OCI-LY1 (cell line): ENCODE measurements at regions not wholly inside any gene's neighbourhood (a gene's known extent, or its start where the extent isn't known, plus 50 kb on each side); places are given as distances from the start of the nearest gene placed in this dataset.

Source experiments
- H2AFZ ChIP-seq: fragments of 200-600 bp; sonication (generic), shearing (Covaris generic); 2 replicates; pipeline ENCODE4 v1.6.0; 2014; ENCODE audit warnings: antibody characterized with exemption, mild to moderate bottlenecking, low read length
- H3F3A ChIP-seq: fragments of 200-600 bp; sonication (generic), shearing (Covaris generic); 2 replicates; pipeline ENCODE4 v1.6.0; 2014; ENCODE audit warnings: mild to moderate bottlenecking, antibody characterized with exemption, low read length, moderate library complexity; ENCODE audit not compliant: insufficient read depth
- H3K27ac ChIP-seq: fragments of 200-600 bp; sonication (generic); 2 replicates; pipeline ENCODE4 v1.5.1; 2014; ENCODE audit warnings: low read length, mixed run types, mild to moderate bottlenecking, low read depth; ENCODE audit not compliant: poor library complexity, severe bottlenecking
- H3K27me3 ChIP-seq: fragments of 200-600 bp; sonication (generic); 2 replicates; pipeline ENCODE4 v1.6.0; 2014; ENCODE audit warnings: antibody characterized with exemption, mild to moderate bottlenecking, low read length, moderate library complexity; ENCODE audit not compliant: insufficient read depth
- H3K36me3 ChIP-seq: fragments of 200-600 bp; sonication (generic); 2 replicates; pipeline ENCODE4 v1.6.1; 2014; ENCODE audit warnings: mild to moderate bottlenecking, antibody characterized with exemption, low read length, moderate library complexity, mixed read lengths; ENCODE audit not compliant: insufficient read depth
- H3K4me1 ChIP-seq: fragments of 200-600 bp; sonication (generic); 2 replicates; pipeline ENCODE4 v1.5.1; 2014; ENCODE audit warnings: mild to moderate bottlenecking, low read length, moderate library complexity; ENCODE audit not compliant: insufficient read depth, severe bottlenecking
- H3K4me2 ChIP-seq: fragments of 200-600 bp; sonication (generic), shearing (Covaris generic); 2 replicates; pipeline ENCODE4 v1.6.1; 2014; ENCODE audit warnings: low read length
- H3K4me3 ChIP-seq: fragments of 200-600 bp; sonication (generic); 2 replicates; pipeline ENCODE4 v1.5.1; 2014; ENCODE audit warnings: low read length, low read depth, mild to moderate bottlenecking, mixed read lengths; ENCODE audit not compliant: poor library complexity, severe bottlenecking
- H3K79me2 ChIP-seq: fragments of 200-600 bp; shearing (Covaris generic); 2 replicates; pipeline ENCODE4 v1.6.1; 2016; ENCODE audit warnings: mixed run types, low read length, mixed read lengths; ENCODE audit not compliant: insufficient read depth
- H3K9ac ChIP-seq: fragments of 200-600 bp; sonication (generic), shearing (Covaris generic); 2 replicates; pipeline ENCODE4 v1.6.1; 2014; ENCODE audit warnings: mild to moderate bottlenecking, low read length, mixed read lengths
- H3K9me2 ChIP-seq: fragments of 200-600 bp; sonication (generic), shearing (Covaris generic); 2 replicates; pipeline ENCODE4 v1.6.1; 2014; ENCODE audit warnings: low read depth, mild to moderate bottlenecking, low read length, mixed read lengths
- H3K9me3 ChIP-seq: fragments of 200-600 bp; shearing (Covaris generic); 2 replicates; pipeline ENCODE4 v1.6.1; 2014; ENCODE audit warnings: low read length, mixed read lengths
- H4K20me1 ChIP-seq: fragments of 200-600 bp; sonication (generic), shearing (Covaris generic); 2 replicates; pipeline ENCODE4 v1.6.0; 2016; ENCODE audit warnings: mild to moderate bottlenecking, low read length; ENCODE audit not compliant: insufficient read depth
- EZH2 ChIP-seq: fragments of 200-600 bp; sonication (generic), shearing (Covaris generic); IDR thresholded peaks from 2 replicates; pipeline ENCODE4 v1.8.0; 2017; ENCODE audit warnings: borderline replicate concordance, mixed run types, mild to moderate bottlenecking, antibody characterized with exemption, low read length, moderate library complexity, mixed read lengths
- TF ChIP-seq, protein P1 (sequence below): fragments of 200-600 bp; sonication (generic), shearing (Covaris generic); IDR thresholded peaks from 2 replicates; pipeline ENCODE4 v1.5.1; 2017; ENCODE audit warnings: mild to moderate bottlenecking, antibody characterized with exemption, low read length, moderate library complexity, mixed read lengths

DNA sequence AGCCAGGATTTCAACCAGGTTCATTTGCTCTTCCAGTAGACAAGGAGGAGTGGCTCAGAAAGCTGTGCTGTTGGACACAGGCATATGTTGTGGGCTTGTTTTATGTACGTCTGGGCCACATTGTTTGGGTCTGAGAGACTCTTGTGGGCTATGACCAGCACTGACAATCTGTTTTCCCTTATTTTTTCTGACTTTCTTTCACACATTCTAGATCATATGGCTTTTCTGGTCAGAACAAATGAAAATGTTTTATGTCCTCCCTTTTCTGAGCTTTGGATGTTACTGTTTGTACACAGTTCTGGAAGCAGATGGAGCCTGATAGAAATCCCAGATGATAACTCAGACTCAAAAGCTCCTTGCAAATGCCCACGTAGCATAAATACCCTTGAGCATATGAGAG lies 85.8 kb upstream of the RGMA start:
- Histone ChIP-seq H3K4me2 (no peak overlapping the region), H3K36me3 (no peaks in the 10 kb centered on the region), H2AFZ (no peak overlapping the region), H3K4me3 (no peak overlapping the region), H3F3A (no peaks in the 10 kb centered on the region), H3K9ac (no peak overlapping the region), H3K9me3 (no peaks in the 10 kb centered on the region), H3K27ac (no peak overlapping the region), H3K4me1 (no peaks in the 10 kb centered on the region), H3K9me2 (no peaks in the 10 kb centered on the region), H4K20me1 (no peaks in the 10 kb centered on the region), H3K79me2 (no peaks in the 10 kb centered on the region), H3K27me3 (no peaks in the 10 kb centered on the region)
- no peak for TF ChIP-seq EZH2
- TF ChIP-seq, protein P1, sequence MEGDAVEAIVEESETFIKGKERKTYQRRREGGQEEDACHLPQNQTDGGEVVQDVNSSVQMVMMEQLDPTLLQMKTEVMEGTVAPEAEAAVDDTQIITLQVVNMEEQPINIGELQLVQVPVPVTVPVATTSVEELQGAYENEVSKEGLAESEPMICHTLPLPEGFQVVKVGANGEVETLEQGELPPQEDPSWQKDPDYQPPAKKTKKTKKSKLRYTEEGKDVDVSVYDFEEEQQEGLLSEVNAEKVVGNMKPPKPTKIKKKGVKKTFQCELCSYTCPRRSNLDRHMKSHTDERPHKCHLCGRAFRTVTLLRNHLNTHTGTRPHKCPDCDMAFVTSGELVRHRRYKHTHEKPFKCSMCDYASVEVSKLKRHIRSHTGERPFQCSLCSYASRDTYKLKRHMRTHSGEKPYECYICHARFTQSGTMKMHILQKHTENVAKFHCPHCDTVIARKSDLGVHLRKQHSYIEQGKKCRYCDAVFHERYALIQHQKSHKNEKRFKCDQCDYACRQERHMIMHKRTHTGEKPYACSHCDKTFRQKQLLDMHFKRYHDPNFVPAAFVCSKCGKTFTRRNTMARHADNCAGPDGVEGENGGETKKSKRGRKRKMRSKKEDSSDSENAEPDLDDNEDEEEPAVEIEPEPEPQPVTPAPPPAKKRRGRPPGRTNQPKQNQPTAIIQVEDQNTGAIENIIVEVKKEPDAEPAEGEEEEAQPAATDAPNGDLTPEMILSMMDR = no peak

DNA sequence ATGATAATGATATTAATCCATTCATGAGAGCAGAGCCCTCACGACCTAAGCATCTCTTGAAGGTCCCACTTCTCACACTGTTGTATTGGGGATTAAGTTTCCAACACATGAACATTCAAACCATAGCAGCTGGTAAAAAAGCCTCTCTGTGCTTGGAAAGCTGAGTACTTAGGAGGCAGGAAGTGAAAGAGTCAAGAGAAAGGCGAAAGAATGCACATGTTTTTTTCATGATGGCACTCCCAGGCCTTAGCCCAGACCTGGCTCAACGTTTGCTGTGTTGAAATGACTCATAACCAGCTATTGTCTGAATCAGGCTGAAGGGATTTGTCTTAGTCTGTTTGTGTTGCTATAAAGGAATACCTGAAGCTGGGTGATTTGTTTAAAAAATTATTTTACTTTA lies 84.4 kb upstream of the RGMA start:
- no peaks in the 10 kb centered on the region for H3F3A ChIP-seq
- no peaks in the 10 kb centered on the region for H4K20me1 ChIP-seq
- no peaks in the 10 kb centered on the region for H3K36me3 ChIP-seq
- H3K27ac ChIP-seq = no peak overlapping the region
- H3K4me3 ChIP-seq = no peak overlapping the region
- H3K9ac ChIP-seq = no peak overlapping the region
- H3K27me3 ChIP-seq = no peaks in the 10 kb centered on the region
- no peak overlapping the region for H2AFZ ChIP-seq
- TF ChIP-seq EZH2 = no peak
- TF ChIP-seq, protein P1 = no peak
- no peaks in the 10 kb centered on the region for H3K9me3 ChIP-seq
- H3K79me2 ChIP-seq = no peaks in the 10 kb centered on the region
- no peaks in the 10 kb centered on the region for H3K4me1 ChIP-seq
- H3K4me2 ChIP-seq = no peak overlapping the region
- H3K9me2 ChIP-seq = no peaks in the 10 kb centered on the region

DNA sequence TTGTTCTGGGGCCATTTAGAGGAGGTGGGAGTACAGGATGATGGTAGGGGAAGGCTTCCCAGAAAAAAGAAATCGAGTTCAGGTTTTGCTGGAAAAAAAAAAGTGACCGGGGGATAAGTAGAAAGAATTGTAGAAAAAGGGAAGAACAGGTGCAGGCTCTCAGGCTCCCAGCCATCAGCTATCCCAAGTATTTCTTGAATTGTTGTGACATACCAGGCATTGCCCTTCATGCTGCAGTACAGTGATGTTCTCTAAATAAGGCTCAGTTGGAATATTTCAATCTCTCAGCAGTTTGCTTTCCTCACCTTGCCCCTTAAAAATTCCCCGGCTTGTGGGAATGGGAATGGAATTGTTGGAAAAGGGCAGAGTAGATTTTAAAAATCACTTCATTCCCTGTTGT lies 82.5 kb upstream of the RGMA start:
- Histone ChIP-seq H3F3A (no peaks in the 10 kb centered on the region), H2AFZ (no peak overlapping the region), H3K79me2 (no peaks in the 10 kb centered on the region), H3K4me3 (no peak overlapping the region), H3K4me1 (no peaks in the 10 kb centered on the region), H3K9me2 (no peaks in the 10 kb centered on the region), H4K20me1 (no peaks in the 10 kb centered on the region), H3K36me3 (no peaks in the 10 kb centered on the region), H3K27me3 (no peaks in the 10 kb centered on the region), H3K4me2 (no peak overlapping the region), H3K27ac (no peak overlapping the region), H3K9me3 (no peaks in the 10 kb centered on the region), H3K9ac (no peak overlapping the region)
- TF ChIP-seq EZH2 = no peak
- TF ChIP-seq, protein P1 = no peak
